ENCODE measurements at regions not wholly inside any gene's neighbourhood (a gene's known extent, or its start where the extent isn't known, plus 50 kb on each side); places are given as distances from the start of the nearest gene placed in this dataset.
"Not testable (repeated sequence)": the region's sequence is repeated elsewhere in the genome, so short reads cannot be mapped to it uniquely, and the experiment has no call there.

DNA sequence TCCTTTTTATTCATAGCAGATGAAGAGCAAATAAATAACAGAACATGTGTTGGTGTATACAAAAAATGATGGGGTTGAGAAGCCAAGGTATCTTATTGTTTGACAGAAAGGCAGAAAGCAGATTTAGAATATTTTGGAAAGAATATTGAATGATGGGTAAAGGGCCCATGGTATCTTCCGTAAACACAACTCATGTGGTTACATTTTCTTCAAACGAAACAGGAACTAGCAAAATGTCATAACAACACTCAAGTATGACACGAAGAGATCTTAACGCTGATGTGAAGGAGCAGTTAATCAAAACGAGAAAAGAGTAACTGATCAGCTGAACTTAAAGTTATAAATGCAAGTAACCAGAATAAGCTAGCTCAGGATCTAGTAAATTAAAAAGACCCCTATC, 195.7 kb upstream of the GK2 start:
- no peak for DNase-seq

DNA sequence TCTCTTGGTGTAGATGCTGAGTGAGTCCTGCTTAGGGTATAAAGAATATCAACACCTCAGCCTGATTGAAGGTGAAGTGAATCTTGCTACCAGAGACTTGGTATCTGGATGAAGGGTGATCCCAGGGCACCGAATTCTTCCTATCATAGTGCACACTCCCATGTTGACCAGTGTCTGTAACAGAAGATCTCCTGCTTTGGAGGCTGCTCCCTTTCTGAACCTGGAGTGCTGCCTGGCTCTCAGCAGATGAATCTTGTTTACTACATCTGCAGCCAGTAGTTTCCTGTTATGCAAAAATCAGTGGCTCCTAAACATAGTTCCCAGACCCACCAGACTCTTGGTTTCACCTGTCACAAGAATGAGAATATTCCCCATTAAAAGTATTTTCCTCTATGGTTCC, 191.7 kb upstream of the GK2 start:
- DNase-seq = no peak

DNA sequence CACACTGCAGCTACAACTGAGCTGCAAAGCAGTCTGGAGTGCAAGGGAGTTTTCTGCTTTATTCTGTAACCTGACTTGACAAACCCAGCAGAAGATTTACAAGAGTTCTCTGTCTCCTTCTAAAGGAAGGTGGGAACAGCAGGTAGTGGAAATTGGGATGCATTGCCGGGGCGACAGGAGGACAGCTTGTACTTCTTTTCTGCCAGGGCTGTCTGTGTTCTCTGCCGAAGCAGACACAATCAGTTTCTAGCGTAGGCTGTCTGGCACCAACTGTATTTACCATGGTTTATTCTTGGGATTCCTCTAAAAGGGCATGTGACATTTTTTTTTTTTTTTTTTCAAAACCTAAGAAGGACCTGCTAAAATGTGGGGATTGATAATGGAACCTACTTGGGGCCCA, 190.8 kb upstream of the GK2 start:
- no peak for DNase-seq

DNA sequence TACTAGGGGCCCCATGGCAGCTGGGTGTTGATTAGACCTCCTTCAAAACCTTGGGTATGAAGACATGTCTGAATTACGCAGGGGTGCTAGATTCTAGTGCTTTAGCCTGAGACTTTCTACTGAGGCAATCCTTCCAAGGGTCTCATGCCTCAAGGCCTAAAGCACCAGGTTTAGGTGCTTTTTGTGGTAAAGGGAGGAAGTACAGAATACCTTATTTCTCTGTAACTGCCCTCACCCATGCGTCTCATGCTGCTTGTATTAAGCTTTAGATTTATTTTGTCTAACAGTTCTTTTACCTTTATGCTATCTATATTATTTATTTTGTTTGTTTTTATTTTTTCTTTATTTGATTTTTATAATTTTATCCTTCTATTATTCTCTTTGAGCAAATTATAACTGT, 190.2 kb upstream of the GK2 start:
- no peak for DNase-seq

DNA sequence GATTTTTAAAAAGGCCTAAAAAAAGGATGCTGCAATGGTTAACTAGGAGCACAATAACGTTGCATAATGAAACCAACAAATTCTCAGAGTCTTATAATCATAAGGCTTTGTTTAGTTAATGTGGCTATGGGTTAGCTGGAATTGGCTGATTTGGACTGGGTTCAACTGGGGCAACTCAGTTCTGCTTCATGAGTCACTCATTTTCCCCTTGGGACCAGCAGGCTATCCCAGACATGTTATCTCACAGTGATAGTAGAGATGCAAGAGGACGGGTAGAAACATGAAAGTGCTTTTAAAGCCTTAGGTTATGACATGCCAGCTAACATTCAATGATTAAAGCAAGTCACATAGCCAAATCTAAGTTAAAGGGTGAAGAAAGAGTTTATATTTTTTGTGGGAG, 189.2 kb upstream of the GK2 start:
- DNase-seq = no peak

DNA sequence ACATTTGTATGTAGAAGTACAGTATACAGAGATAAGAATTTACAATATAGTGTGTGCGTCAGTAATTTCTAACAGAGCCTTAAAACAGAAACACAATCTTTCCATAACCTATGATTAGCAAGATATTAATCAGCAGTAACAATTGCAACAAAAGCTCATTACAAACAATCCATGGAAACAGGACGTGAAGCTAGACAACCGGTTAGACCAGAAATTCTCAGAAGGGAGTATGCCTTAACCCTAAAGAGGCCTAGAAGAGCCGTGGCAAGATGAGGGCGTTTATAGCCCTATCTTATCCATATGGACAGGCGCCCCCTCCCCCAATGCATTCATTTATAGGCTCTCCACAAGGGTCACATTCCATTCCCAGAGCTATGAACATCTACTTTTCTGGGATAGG, 184.2 kb upstream of the GK2 start:
- peak; percentile 44 for DNase-seq

DNA sequence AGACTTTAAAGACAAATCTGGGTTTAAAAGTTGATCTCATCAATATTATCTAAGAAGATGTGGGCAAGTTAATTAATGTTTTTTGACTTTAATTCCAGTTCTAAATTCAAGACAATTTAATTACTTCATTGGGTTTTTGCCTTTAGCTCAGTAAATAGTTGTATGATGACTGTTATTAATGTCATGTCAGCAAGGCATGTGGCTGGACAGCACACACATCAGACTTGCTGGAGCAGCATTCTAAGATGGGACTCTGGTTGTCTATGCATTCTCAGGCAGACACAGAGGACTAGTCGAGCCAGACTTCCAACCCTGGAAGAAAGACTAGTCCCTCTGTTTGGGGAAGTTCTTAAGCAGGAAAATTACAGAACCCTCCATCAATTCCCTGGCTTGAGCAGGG, 180.7 kb upstream of the GK2 start:
- DNase-seq = no peak

DNA sequence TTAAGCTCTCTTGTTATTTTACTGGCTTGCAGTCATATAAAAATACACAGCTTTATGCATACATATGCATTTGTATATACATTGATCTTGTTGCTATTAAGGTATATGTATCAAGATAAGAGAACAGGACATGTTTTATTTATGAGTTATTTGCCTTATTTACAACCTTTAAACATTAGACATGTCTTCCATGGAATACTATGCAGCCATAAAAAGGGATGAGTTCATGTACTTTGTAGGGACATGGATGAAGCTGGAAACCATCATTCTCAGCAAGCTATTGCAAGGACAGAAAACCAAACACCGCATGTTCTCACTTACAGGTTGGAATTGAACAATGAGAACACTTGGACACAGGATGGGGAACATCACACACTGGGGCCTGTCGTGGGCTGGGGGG, 179.2 kb upstream of the GK2 start:
- DNase-seq = not testable (repeated sequence)

DNA sequence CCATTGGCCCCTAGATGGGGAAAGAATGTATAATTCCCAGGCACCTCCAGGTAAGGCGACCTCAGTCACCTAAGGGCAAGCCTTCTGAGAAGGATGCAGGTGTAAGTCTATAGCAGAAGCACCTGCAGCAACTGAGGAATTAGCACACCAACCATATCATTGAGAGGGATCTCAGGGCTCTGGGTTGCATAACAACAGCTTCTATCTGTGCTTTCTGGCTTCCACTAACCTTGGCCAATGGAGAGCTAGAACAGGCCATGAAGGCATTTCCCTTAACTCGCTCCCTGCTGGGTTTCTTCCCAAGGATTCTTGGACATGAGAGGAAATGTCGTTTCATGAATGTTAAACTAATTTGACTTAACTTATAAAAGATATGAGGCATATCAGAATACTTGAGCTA, 177.8 kb upstream of the GK2 start:
- no peak for DNase-seq

DNA sequence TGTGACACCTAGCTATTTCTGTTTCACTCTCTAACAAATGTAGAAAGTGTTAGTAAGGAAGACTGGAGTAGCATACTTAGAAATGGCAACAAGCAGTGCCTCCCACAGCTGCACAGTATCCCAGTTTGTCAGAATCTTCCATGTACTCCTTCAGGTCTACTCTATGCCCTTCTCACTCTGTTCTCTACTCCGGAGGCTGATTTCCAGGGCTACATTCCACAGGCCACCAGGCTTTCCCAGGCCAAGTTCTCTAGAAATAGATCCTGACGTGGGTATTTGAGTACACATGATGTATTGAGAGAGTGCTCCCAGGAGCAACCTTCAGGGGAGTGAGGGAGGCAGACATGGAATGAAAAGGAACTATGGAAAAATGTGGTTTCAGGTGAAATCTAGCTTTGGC, 177.3 kb upstream of the GK2 start:
- no peak for DNase-seq

DNA sequence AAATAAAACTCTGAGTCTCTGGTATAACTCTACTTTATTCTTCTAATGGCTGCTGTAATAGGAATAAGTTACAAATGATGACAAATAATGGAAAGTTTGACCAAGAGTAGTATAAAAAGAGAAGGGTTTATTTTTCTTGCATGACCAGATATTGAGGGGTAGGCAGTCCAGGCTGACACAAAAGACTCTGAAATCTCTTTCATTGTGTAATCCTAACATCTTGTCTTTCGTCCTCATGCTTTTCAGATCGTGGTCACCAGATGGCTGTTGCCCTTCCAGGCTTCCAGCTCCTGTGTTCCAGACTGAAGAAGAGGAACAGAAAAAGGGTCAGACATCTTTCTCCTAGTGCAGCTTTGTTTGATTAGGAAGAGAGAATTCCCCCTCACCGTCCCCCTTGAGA, 176.9 kb upstream of the GK2 start:
- DNase-seq = no peak

DNA sequence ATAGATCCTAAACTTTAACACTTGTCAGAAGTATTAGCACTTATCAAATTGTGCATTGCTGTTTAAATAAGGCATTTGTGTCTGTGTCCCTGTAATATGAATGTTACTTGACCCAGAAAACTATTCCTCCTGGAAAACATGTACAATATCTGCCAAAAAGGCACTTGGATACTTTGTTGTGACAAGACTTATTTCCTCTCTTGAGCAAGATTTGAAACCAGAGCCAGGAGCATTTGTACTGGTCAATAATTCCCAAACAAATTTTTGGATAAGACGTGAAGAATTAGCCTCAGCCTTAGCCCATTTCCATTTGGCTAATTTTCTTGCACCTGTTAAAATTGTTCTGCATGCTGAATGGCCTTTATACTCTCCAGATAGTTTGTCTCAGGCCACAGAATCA, 176.3 kb upstream of the GK2 start:
- DNase-seq = no peak

DNA sequence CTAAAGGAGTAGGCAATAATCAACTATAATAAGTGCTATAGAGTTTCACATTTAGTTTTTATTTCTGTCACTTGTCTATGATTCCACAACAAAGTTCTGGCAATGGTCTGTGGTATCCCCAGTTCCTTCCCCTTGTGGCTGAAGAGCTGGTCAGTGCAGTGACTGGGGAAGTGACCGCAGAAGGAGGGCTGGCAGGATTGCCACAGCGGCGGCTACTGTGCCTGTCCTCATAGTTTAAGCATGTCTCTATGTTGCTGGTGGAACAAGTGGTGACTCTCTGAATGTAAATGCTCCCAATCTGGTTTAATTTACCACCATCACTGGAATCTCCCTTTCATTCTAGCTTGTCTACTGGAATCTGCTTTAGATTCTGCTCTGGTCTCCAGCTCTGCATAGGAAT, 170.6 kb upstream of the GK2 start:
- no peak for DNase-seq

DNA sequence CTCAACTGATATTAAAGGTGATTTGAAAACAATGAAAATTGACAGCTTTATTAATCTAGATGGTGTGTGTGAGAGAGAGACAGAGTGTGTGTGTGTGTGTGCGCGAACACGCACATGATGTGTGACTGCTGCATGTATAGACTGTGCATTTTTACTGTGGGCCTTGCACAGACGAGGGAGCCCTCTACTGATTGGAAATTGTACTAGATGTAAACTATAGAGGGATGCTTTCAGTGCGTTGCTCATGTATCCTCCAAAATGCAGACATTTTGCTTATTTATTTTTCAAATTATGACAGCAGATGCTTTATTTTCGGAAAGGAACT, 168.4 kb upstream of the GK2 start:
- DNase-seq = peak; percentile 76

DNA sequence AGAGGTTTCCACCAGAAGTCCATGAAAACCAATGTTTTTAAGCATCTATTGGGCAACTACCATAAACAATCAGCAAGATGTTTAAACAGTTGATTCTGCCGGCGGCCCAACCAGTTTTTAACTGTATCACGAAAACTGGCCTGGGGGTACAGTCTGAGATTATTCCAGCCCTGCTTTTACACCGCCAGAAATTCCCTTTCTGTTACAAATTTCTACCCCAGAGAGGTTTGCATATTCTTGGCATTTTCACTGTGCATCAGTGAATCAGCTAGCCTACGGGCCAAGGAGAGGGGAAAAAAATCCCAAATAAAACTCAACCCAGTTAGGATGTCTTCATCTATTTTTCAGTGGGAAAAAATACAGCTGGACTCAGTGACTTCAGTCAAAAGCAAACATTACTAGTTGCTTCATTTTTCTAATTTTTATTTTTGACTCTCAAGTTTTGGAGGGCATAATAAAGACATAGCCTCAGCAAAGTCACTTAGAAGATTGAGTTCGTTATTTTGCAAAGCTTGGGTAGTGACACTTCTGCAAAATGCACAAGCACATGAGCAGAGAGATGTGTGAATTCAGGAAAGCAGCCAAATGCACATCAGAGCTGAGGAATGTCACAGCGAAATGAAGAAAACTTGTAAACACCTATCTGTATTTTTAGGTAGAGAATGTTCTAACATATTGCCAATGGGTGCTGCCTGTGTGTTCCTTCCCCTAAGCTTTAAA, 167.8 kb upstream of the GK2 start:
- no peak for DNase-seq

DNA sequence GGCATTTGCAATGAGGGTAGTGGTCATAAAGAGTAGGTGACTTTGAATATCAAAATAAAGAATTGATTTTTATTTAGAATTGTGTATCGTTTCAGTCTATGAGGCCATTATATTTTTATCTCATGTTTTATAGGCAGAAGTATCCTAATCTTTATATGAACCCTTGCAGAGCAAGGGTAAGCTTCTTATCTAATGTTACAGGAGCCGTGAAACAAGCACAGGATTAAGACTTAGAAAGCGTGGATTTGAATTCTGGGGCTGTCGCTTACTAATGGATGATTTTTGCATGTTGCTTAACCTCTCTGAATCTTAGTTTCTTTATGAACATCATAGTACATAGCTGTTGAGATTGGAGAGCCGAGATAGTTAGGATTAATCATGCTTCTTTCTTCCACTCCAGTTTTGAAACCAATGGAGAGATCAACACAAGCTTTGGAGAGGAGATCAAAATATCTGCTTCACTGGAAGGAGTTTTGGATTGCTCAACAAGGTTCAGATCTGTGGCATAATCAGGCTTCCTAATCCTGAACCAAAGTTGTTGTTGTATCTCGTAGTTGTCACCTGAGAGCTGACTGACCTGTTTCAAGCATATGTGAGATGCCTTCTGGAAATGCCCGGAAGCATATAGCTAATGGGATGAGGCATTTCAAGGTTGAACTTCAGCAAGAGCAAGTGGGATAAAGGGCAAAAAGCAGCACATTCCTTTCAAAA, 166.9 kb upstream of the GK2 start:
- no peak for DNase-seq

DNA sequence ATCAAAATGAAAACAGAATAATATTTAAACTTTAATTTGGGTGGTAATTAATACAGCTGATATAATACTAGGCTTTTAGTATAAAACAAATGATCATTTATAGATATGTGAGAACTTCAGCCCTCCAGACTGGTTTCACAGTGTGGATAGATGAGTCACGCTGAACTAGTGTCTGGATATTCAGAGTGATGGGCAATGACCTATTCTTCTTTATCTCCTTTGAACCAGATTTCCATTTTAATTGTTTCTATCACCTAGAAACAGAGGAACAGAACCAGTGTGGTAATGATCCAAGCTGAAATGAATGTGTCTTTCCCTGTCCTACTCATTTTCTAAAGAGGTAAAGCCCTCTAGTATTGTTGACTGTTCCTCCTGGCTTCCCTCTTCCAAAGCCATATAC, 155.2 kb upstream of the GK2 start:
- DNase-seq = no peak

DNA sequence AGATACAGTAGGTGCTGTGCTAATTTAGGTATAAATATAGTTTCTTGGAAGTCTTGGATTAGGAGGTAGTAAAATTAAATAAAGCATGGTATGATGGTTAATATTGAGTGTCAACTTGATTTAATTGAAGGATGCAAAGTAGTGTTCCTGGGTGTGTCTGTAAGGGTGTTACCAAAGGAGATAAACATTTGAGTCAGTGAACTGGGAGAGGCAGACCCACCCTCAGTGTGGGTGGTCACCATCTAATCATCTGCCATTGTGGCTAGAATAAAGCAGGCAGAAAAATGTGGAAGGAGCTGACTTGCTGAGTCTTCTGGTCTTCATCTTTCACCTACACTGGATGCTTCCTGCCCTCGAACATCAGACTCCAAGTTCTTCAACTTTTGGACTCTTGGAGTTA, 153.7 kb upstream of the GK2 start:
- no peak for DNase-seq

DNA sequence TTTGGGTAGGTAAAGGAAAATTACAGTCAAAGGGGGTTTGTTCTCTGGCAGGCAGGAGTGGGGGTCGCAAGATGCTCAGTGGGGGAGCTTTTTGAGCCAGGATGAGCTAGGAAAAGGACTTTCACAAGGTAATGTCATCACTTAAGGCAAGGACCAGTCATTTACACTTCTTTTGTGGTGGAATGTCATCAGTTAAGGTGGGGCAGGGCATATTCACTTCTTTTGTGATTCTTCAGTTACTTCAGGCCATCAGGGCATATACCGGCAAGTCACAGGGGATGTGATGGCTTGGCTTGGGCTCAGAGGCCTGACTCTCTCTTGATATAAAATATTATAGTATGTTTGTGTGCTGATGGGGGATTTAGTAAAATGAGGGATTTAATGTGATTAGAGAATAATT, 151.4 kb upstream of the GK2 start:
- DNase-seq = not testable (repeated sequence)

DNA sequence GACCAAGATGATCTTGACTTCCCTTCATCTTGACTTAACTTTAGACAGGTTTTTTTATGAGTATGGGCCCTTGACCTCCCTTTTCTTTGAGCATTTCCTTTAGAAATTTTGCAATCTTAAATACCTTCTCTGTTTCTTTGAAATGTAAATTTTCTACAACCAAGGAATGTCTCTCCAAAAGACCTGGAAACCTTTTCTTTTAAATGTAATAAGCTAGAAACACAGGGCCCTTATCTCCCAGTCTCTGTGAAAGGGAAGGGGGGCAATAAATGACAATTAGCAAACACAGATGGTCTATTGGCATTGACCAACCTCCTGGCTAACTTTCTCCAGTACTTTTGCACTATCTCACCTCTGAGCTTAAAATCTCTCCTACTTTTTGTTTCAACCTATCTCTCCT, 144.3 kb upstream of the GK2 start:
- no peak for DNase-seq

DNA sequence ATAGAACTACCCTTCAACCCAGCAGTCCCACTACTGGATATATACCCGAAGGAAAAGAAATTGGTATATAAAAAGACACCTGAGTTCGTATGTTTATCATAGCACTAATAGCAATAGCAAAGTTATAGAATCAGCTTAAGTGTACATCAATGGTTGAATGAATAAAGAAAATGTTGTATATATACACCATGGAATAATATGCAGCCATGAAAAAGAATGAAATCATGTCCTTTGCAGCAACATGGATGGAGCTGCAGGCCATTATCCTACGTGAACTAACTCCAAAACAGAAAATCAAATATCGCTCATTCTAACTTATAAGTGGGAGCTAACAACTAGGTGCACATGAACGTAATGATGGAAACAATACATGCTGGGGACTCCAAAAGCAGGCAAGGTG, 143.5 kb upstream of the GK2 start:
- DNase-seq = no peak

DNA sequence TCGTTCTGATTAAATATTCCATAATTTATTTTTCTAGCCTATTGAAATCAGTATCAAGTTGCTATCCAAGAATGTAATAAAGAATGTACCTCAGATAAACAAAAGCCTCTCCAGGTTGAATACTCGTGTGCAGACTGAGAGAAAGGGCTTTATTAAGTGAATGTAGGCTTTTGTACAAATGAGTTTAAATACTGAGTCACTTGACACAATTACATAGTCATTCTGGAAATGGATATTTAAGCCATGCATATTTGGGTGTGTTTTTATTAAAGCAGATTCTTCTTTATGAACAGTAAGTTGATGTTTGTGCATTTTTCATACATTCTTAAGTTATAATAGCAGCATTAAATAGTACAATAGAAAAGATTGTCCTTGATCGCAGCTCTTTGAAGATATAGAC, 139.8 kb upstream of the GK2 start:
- DNase-seq = no peak

DNA sequence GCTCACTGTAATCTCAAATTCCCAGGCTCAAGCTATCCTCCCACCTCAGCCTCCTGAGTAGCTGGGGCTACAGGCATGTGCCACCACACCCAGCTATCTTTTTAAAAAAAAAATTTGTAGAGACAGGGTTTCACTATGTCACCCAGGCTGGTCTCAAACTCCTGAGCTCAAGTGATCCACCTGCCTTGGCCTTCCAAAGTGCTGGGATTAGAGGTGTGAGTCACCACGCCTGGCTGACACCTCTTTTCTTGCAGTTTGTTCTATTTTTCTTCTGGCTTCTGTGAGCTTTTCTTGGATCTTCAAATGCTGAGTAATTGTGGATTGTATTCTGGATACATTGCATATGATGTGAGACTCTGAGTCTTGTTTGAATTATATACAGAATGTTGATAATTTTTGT, 137.3 kb upstream of the GK2 start:
- DNase-seq = not testable (repeated sequence)

DNA sequence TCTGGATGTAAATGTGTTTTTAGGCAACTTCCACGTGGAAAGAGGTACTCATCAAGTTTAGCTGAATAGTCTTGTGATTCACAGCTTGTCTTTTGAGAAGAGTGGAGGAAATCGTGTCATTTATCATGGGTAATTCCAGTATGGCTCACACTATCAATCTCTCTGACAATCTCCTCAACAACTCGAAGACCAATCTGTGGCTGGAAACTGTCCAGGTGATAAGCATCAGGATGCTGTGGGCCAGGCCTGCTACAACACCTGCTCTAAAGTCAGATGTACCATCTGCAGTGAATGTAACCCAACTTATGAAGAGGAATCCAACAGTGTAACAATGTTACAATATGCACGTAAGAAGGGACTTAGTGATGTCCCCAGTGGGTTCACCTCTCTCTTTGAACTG, 132.1 kb upstream of the GK2 start:
- DNase-seq = no peak

DNA sequence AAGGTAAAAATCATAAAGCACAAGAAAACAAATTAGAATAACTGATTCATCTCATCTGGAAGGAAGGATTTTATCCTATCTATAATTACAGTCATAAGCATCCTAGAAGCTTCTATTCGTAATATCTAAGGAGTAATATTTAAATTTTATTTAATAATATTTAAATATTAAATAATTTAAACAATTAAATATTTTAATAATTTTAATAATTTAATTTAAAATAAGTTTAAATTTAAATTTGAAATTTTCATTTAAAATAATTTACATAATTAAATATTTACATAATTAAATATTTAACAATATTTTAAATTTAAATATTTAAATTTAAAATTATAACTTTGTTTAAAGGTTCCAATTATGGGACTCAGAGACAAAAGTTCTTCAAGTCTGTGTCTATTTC, 127.5 kb upstream of the GK2 start:
- DNase-seq = no peak

Data from COR-L47 (cell line).